ENCODE measurements at regions not wholly inside any gene's neighbourhood (a gene's known extent, or its start where the extent isn't known, plus 50 kb on each side); places are given as distances from the start of the nearest gene placed in this dataset.

DNA sequence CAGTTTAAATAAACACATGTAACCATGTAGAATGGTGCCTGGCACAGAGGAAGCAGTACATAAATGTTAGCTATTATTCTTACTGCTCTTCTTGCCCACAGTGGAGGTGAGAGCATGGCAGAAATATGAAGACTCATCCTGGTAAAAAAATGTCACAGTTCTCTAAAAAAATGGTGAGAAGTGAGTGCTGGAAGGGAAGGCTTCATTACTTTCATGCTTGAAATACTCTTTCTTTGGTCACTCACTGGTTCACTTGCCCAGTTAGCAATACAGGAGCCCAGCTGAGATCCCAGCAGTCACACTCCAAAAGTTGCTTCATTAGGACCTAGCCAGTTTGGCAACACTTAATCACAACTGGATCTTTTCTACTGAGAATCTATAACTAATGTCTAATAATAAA lies 1017.2 kb downstream of the TUSC7 start:
- Histone ChIP-seq H3K27me3 (ENCODE audit: insufficient read depth) (no peaks in the 10 kb centered on the region), H3K36me3 (replicated peaks in 1 of 2; ENCODE audit: control insufficient read depth in 1 of 2, insufficient read depth in 2 of 2, low read length in 1 of 2) (no peaks in the 10 kb centered on the region), H3K9me3 (no peaks in the 10 kb centered on the region), H3K79me2 (ENCODE audit: insufficient read depth) (no peaks in the 10 kb centered on the region), H3K4me1 (ENCODE audit: control insufficient read depth in 1 of 2, insufficient read depth in 2 of 2, low read depth in 1 of 2, low read length in 1 of 2) (peaks cover 0 to under 1% of the 10 kb centered on the region in 2 experiments; a peak in 1 of 4 replicates), H3K27ac (ENCODE audit: low read depth in 2 of 2, low read length in 1 of 2) (no peak overlapping the region), H2AFZ (ENCODE audit: low read depth) (no peak overlapping the region), H4K20me1 (ENCODE audit: insufficient read depth) (no peaks in the 10 kb centered on the region), H3F3A (replicated peaks; ENCODE audit: insufficient read depth) (no peaks in the 10 kb centered on the region), H3K9me2 (no peaks in the 10 kb centered on the region), H3K9ac (no peak overlapping the region), H3K4me2 (no peak overlapping the region), H3K4me3 (ENCODE audit: low read depth in 2 of 2, low read length in 1 of 2) (no peak overlapping the region)
- CTCF ChIA-PET: interaction anchor here (0.6 to 1.1 kb wide), 2 partner anchors 35 to 465 kb away, joined by 3 read pairs; no protein-coding TSS in a partner anchor
- TF ChIP-seq, protein P1, sequence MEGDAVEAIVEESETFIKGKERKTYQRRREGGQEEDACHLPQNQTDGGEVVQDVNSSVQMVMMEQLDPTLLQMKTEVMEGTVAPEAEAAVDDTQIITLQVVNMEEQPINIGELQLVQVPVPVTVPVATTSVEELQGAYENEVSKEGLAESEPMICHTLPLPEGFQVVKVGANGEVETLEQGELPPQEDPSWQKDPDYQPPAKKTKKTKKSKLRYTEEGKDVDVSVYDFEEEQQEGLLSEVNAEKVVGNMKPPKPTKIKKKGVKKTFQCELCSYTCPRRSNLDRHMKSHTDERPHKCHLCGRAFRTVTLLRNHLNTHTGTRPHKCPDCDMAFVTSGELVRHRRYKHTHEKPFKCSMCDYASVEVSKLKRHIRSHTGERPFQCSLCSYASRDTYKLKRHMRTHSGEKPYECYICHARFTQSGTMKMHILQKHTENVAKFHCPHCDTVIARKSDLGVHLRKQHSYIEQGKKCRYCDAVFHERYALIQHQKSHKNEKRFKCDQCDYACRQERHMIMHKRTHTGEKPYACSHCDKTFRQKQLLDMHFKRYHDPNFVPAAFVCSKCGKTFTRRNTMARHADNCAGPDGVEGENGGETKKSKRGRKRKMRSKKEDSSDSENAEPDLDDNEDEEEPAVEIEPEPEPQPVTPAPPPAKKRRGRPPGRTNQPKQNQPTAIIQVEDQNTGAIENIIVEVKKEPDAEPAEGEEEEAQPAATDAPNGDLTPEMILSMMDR (IDR thresholded peaks at IDR 0.05): no peak
- TF ChIP-seq MEF2A (IDR thresholded peaks at IDR 0.05; ENCODE audit: borderline replicate concordance, low read depth) (no peak), NFIC (IDR thresholded peaks at IDR 0.05; ENCODE audit: borderline replicate concordance) (no peak), GATA2 (CRISPR knock-in tag; IDR thresholded peaks at IDR 0.05) (no peak), EZH2phosphoT487 (IDR thresholded peaks at IDR 0.05; ENCODE audit: borderline replicate concordance, low read depth) (no peak), RXRA (IDR thresholded peaks at IDR 0.05; ENCODE audit: borderline replicate concordance, low read depth) (no peak), FOXM1 (IDR thresholded peaks at IDR 0.05; ENCODE audit: low read depth) (no peak), GABPA (IDR thresholded peaks at IDR 0.05; ENCODE audit: low read depth) (no peak), SMC3 (IDR thresholded peaks at IDR 0.05; ENCODE audit: low read depth, low read length) (no peak), TAF1 (IDR thresholded peaks at IDR 0.05; ENCODE audit: borderline replicate concordance, low read depth, low read length) (no peak), NRF1 (IDR thresholded peaks at IDR 0.05; ENCODE audit: low read depth, low read length) (no peak), FOXJ3 (CRISPR knock-in tag; IDR thresholded peaks at IDR 0.05) (no peak), POLR2AphosphoS5 (IDR thresholded peaks at IDR 0.05; ENCODE audit: low read depth, low read length) (no peak)
- TF ChIP-seq, protein P2, sequence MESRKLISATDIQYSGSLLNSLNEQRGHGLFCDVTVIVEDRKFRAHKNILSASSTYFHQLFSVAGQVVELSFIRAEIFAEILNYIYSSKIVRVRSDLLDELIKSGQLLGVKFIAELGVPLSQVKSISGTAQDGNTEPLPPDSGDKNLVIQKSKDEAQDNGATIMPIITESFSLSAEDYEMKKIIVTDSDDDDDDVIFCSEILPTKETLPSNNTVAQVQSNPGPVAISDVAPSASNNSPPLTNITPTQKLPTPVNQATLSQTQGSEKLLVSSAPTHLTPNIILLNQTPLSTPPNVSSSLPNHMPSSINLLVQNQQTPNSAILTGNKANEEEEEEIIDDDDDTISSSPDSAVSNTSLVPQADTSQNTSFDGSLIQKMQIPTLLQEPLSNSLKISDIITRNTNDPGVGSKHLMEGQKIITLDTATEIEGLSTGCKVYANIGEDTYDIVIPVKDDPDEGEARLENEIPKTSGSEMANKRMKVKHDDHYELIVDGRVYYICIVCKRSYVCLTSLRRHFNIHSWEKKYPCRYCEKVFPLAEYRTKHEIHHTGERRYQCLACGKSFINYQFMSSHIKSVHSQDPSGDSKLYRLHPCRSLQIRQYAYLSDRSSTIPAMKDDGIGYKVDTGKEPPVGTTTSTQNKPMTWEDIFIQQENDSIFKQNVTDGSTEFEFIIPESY (IDR thresholded peaks at IDR 0.05; ENCODE audit: borderline replicate concordance, low read depth): no peak
- TF ChIP-seq, protein P3, sequence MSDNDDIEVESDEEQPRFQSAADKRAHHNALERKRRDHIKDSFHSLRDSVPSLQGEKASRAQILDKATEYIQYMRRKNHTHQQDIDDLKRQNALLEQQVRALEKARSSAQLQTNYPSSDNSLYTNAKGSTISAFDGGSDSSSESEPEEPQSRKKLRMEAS (IDR thresholded peaks at IDR 0.05; ENCODE audit: low read depth): no peak
- POLR2A ChIA-PET: no interaction called here
- DNase-seq: no peak

DNA sequence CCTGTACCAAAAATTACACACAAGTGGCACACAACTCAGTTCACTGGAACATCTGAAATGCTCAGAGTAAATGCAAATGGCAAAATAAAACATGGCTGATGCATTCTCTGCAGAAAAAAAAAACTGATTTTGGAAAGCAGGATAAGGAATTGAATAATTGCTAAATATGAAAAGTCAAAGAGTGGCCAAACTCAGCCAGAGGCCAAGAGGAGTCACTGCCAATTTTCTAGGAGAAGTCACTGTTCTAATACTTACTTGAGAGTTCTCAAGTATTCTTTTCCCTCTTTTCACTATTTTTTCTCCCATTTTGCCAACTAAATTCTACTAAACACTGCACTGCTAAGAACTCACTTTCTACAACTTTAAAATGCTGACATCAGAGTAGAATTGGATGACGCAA lies 1018.6 kb downstream of the TUSC7 start:
- 100% methylated on average over 1 of the region's 1 CpG for WGBS (ENCODE audit: low lambda C conversion rate)
- CTCF ChIA-PET: no interaction called here
- H3K4me3 ChIP-seq (ENCODE audit: low read depth in 2 of 2, low read length in 1 of 2): no peak overlapping the region
- no peak for DNase-seq
- H3K36me3 ChIP-seq (replicated peaks in 1 of 2; ENCODE audit: control insufficient read depth in 1 of 2, insufficient read depth in 2 of 2, low read length in 1 of 2): no peaks in the 10 kb centered on the region
- H3K9ac ChIP-seq: no peak overlapping the region
- no peaks in the 10 kb centered on the region for H3K27me3 ChIP-seq (ENCODE audit: insufficient read depth)
- no peak for TF ChIP-seq TEAD4 (IDR thresholded peaks at IDR 0.05; ENCODE audit: borderline replicate concordance, insufficient read depth)
- no peak for TF ChIP-seq RXRA (IDR thresholded peaks at IDR 0.05; ENCODE audit: borderline replicate concordance, low read depth)
- TF ChIP-seq, protein P4, sequence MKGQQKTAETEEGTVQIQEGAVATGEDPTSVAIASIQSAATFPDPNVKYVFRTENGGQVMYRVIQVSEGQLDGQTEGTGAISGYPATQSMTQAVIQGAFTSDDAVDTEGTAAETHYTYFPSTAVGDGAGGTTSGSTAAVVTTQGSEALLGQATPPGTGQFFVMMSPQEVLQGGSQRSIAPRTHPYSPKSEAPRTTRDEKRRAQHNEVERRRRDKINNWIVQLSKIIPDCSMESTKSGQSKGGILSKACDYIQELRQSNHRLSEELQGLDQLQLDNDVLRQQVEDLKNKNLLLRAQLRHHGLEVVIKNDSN (IDR thresholded peaks at IDR 0.05; ENCODE audit: borderline replicate concordance, low read depth): no peak
- TF ChIP-seq, protein P2 (IDR thresholded peaks at IDR 0.05; ENCODE audit: borderline replicate concordance, low read depth): no peak
- no peak for TF ChIP-seq CHD2 (IDR thresholded peaks at IDR 0.05; ENCODE audit: low read length, partially characterized antibody)
- no peaks in the 10 kb centered on the region for H4K20me1 ChIP-seq (ENCODE audit: insufficient read depth)
- H3K4me2 ChIP-seq: no peak overlapping the region
- POLR2A ChIA-PET: no interaction called here
- no peaks in the 10 kb centered on the region for H3K9me3 ChIP-seq
- H3K79me2 ChIP-seq (ENCODE audit: insufficient read depth): no peaks in the 10 kb centered on the region
- H3K9me2 ChIP-seq: no peaks in the 10 kb centered on the region
- H3K27ac ChIP-seq (ENCODE audit: low read depth in 2 of 2, low read length in 1 of 2): no peak overlapping the region
- no peaks in the 10 kb centered on the region for H3F3A ChIP-seq (replicated peaks; ENCODE audit: insufficient read depth)
- H2AFZ ChIP-seq (ENCODE audit: low read depth): no peak overlapping the region
- H3K4me1 ChIP-seq (ENCODE audit: control insufficient read depth in 1 of 2, insufficient read depth in 2 of 2, low read depth in 1 of 2, low read length in 1 of 2): no peaks in the 10 kb centered on the region; a peak in 1 of 4 replicates
